Bronchial epithelial cell (primary cell): ENCODE measurements at regions not wholly inside any gene's neighbourhood (a gene's known extent, or its start where the extent isn't known, plus 50 kb on each side); places are given as distances from the start of the nearest gene placed in this dataset.

Experiments used
- DNase-seq: peaks from one replicate; pipeline ENCODE4 v3.0.0-alpha.2; 2010; ENCODE audit warnings: low read depth
- FAIRE-seq: peaks from 2 replicates; lab custom pipeline; 2011; peaks lifted over from hg19 to GRCh38; lab: Jason Lieb, UNC
- H3K27me3 ChIP-seq: 2 replicates; pipeline ENCODE4 v1.5.1; 2011; ENCODE audit warnings: low read length; ENCODE audit not compliant: control insufficient read depth, insufficient read depth
- H3K36me3 ChIP-seq: 2 replicates; pipeline ENCODE4 v1.5.1; 2011; ENCODE audit warnings: low read length; ENCODE audit not compliant: control insufficient read depth, insufficient read depth
- H3K4me3 ChIP-seq: 2 replicates; pipeline ENCODE4 v1.5.1; 2011; ENCODE audit warnings: mild to moderate bottlenecking, low read depth, low read length, control low read depth
- TF ChIP-seq, protein P1 (sequence below): IDR thresholded peaks from 2 replicates; pipeline ENCODE4 v1.5.1; 2011; ENCODE audit warnings: mild to moderate bottlenecking, moderate library complexity, low read length, control low read depth, inconsistent platforms; ENCODE audit not compliant: insufficient read depth, severe bottlenecking

DNA sequence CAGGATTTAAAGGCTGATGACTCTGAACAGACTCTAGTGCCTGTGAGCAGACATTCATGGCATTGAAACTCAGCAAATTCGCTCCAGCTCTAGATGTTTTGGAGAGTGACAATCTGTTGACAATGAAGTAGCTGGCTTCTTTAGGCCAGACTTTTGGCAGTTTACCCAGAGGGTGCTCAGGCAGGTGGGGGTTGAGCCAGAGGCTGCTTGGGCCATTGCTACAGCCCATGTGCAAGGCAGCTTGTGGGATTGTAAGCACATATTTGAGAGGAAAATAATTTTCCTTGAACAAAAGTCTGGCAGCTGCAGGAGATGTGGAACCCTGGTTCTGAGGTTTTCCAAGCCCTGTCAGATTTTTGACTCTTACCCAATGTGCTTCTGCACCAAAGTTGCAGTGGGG is 311.6 kb downstream of the CDC5L start:
- Histone ChIP-seq H3K27me3 (no peaks in the 10 kb centered on the region), H3K36me3 (no peaks in the 10 kb centered on the region), H3K4me3 (no peak overlapping the region)
- DNase-seq (no peak), FAIRE-seq (no peak)
- TF ChIP-seq, protein P1, sequence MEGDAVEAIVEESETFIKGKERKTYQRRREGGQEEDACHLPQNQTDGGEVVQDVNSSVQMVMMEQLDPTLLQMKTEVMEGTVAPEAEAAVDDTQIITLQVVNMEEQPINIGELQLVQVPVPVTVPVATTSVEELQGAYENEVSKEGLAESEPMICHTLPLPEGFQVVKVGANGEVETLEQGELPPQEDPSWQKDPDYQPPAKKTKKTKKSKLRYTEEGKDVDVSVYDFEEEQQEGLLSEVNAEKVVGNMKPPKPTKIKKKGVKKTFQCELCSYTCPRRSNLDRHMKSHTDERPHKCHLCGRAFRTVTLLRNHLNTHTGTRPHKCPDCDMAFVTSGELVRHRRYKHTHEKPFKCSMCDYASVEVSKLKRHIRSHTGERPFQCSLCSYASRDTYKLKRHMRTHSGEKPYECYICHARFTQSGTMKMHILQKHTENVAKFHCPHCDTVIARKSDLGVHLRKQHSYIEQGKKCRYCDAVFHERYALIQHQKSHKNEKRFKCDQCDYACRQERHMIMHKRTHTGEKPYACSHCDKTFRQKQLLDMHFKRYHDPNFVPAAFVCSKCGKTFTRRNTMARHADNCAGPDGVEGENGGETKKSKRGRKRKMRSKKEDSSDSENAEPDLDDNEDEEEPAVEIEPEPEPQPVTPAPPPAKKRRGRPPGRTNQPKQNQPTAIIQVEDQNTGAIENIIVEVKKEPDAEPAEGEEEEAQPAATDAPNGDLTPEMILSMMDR = no peak

DNA sequence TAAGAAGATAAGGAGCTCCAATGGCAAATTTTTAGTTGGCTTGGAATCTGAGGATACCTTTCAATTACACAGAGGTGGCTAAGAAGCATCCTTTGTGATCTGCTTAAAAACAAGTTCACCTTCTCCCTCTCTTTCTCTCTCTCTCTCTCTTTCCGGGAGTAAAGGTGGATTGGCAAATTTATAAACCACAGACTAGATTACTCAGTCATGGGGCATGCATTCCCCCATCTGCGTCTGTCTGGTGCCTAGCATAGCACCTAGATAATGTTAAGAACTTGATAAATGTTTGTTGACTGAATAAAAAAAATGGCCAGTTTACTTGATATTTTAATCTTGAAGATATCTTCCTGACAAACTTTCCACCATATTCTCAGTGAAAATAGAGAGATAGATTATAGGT is 312.3 kb downstream of the CDC5L start:
- DNase-seq (peak; percentile 48), FAIRE-seq (no peak)
- Histone ChIP-seq H3K27me3 (no peaks in the 10 kb centered on the region), H3K36me3 (no peaks in the 10 kb centered on the region), H3K4me3 (no peak overlapping the region)
- TF ChIP-seq, protein P1 = no peak

DNA sequence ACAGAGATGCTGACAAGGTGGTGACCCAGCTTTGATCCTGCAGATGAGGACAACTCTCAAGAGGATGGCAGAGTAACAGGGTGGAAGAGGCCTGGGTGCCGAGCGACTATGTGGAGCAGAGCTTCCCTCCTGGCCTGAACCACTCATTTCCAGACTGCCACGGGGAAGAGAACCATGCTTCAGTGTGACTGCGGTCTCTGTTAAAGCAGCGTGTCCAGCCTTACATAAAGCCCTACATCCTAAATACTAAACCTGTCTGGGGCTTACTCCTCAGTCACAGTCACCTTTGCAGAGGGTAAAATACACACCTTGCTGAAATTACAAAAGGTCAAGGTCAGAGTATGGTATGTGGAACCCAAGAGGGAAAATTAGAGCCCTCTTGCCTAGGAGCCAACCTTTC is 312.9 kb downstream of the CDC5L start:
- no peaks in the 10 kb centered on the region for H3K27me3 ChIP-seq
- H3K36me3 ChIP-seq = no peaks in the 10 kb centered on the region
- TF ChIP-seq, protein P1 = no peak
- no peak for DNase-seq
- no peak for FAIRE-seq
- no peak overlapping the region for H3K4me3 ChIP-seq

DNA sequence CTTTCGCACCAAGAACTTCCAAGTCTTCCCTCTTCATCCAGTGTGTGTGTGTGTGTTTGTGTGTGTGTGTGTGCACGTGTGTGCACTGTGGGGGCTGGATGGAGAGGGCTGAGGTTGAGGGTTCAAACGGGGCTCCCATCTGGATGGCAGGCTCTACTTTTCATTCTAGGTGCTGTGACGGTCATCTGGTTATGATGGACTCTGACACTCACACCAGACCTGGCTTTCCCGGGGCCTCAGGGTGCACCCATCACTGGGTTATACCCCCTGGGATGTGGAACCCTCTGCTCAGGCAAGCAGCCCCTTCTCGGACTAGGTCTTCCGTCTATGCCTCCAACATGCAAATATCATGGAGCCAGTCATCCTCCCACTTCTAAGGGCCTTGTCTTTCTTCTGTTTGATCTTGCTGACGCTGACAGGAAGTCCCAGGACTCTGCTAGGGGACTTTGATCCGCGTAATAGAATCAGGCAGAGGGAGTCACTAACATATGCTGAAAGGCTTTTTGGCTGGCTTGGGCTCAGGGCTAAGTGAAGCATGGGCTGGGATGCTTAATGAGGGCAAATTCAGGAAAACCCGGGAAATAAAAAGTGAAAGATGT is 313.6 kb downstream of the CDC5L start:
- TF ChIP-seq, protein P1 = no peak
- no peaks in the 10 kb centered on the region for H3K36me3 ChIP-seq
- H3K4me3 ChIP-seq = no peak overlapping the region
- H3K27me3 ChIP-seq = no peaks in the 10 kb centered on the region
- DNase-seq (no peak), FAIRE-seq (no peak)

DNA sequence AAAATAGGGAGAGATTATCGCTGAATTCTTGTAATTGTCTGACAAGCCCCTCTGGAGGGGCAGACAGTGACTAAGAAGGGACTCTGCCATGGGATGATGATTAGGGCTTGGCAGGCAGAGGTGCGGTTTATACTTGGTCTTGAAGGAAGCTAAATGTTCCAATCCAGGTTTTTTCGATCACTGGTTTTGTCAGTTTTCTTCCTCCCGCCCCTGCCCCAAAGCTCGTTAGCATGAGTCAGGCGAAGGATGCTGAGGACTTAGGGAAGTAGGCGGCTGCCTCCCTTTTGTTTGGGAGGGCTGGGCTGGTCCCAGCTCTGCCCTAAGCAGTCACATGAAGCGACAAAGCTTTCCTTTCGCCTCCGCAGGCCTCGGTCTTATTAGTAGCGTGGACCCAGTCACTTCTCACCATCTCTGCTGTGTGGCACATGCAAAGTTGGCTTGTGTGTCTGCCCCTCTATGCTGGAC is 314.2 kb downstream of the CDC5L start:
- H3K36me3 ChIP-seq = no peaks in the 10 kb centered on the region
- FAIRE-seq = peak; percentile 28

More for the DNA sequence above, 314.2 kb downstream of the CDC5L start:
- TF ChIP-seq, protein P1 = no peak
- no peaks in the 10 kb centered on the region for H3K27me3 ChIP-seq
- no peak for DNase-seq
- no peak overlapping the region for H3K4me3 ChIP-seq
